Transverse colon (tissue), 3 donors: ENCODE measurements at regions not wholly inside any gene's neighbourhood (a gene's known extent, or its start where the extent isn't known, plus 50 kb on each side); places are given as distances from the start of the nearest gene placed in this dataset.

Source experiments
- CTCF ChIP-seq, 5 experiments: fragments of 200-600 bp in 3 of 5; fragments of 450-650 bp in 2 of 5; sonication (generic) in 3 of 5; IDR thresholded peaks; 1 replicate in 2 of 5; 2 replicates in 3 of 5; pipeline ENCODE4 v1.5.1; 2016 to 2017; ENCODE audit warnings: antibody characterized with exemption in 5 of 5, inconsistent platforms in 3 of 5, mild to moderate bottlenecking in 2 of 5, moderate library complexity in 1 of 5
- EP300 ChIP-seq: sonication (generic); formaldehyde crosslinking; IDR thresholded peaks from one replicate; pipeline ENCODE4 v1.6.1; 2017; ENCODE audit warnings: antibody characterized with exemption, low read depth
- POLR2A ChIP-seq: fragments of 450-650 bp; IDR thresholded peaks from one replicate; pipeline ENCODE4 v1.6.1; 2016; ENCODE audit warnings: antibody characterized with exemption, mild to moderate bottlenecking, moderate library complexity

- no peak for TF ChIP-seq CTCF (IDR thresholded peaks at IDR 0.05)
- no peak for TF ChIP-seq POLR2A
- no peak for TF ChIP-seq EP300
Observed at GRCh38 chr2:194723446-194723845, 933.6 kb upstream of the SLC39A10 start.
